Neuronal stem cell (in vitro differentiated cells): ENCODE measurements at regions not wholly inside any gene's neighbourhood (a gene's known extent, or its start where the extent isn't known, plus 50 kb on each side); places are given as distances from the start of the nearest gene placed in this dataset.

Source experiments
- DNase-seq: peaks from one replicate; pipeline ENCODE4 v3.0.0-alpha.2; 2013; ENCODE audit warnings: low spot score
- H2AFZ ChIP-seq: one replicate; pipeline ENCODE4 v1.6.1; 2013; ENCODE audit warnings: mild to moderate bottlenecking, low read length, inconsistent platforms
- H2AK5ac ChIP-seq: 2 replicates; pipeline ENCODE4 v1.6.1; 2013; ENCODE audit warnings: low read depth, mild to moderate bottlenecking, inconsistent platforms, low read length, moderate library complexity, mixed read lengths
- H2BK120ac ChIP-seq: 2 replicates; pipeline ENCODE4 v1.6.1; 2013; ENCODE audit warnings: low read depth, mild to moderate bottlenecking, inconsistent platforms, low read length, moderate library complexity, mixed read lengths
- H2BK12ac ChIP-seq: one replicate; pipeline ENCODE4 v1.6.1; 2013; ENCODE audit warnings: low read length, inconsistent platforms
- H2BK15ac ChIP-seq: 2 replicates; pipeline ENCODE4 v1.6.1; 2013; ENCODE audit warnings: mild to moderate bottlenecking, low read length, inconsistent platforms, mixed read lengths
- H2BK5ac ChIP-seq: one replicate; pipeline ENCODE4 v1.6.1; 2013; ENCODE audit warnings: inconsistent platforms, mild to moderate bottlenecking, low read length, moderate library complexity
- H3K14ac ChIP-seq: one replicate; pipeline ENCODE4 v1.6.1; 2013; ENCODE audit warnings: low read length, inconsistent platforms
- H3K18ac ChIP-seq: 2 replicates; pipeline ENCODE4 v1.6.1; 2013; ENCODE audit warnings: low read length, inconsistent platforms
- H3K23ac ChIP-seq: 2 replicates; pipeline ENCODE4 v1.6.1; 2013; ENCODE audit warnings: low read depth, mild to moderate bottlenecking, mixed read lengths, low read length, inconsistent platforms; ENCODE audit not compliant: poor library complexity
- H3K27ac ChIP-seq: replicated peaks from 3 replicates; pipeline ENCODE4 v1.5.1; 2013; ENCODE audit warnings: low read length, inconsistent platforms
- H3K27me3 ChIP-seq, 3 experiments: 2 replicates each; pipeline ENCODE4 v1.6.1; 2013; ENCODE audit warnings: low read length in 3 of 3, mild to moderate bottlenecking in 2 of 3, inconsistent platforms in 1 of 3, low read depth in 1 of 3, mixed read lengths in 1 of 3, moderate library complexity in 1 of 3; ENCODE audit not compliant: control insufficient read depth in 3 of 3, insufficient read depth in 3 of 3
- H3K36me3 ChIP-seq, 2 donors: replicated peaks in 1 of 2; 2 replicates each; pipeline ENCODE4 v1.6.1; 2013; ENCODE audit warnings: low read length in 2 of 2; ENCODE audit not compliant: control insufficient read depth in 2 of 2, insufficient read depth in 2 of 2
- H3K4ac ChIP-seq: 2 replicates; pipeline ENCODE4 v1.6.1; 2013; ENCODE audit warnings: inconsistent platforms, mild to moderate bottlenecking, low read length, moderate library complexity
- H3K4me1 ChIP-seq, 2 donors: 1 replicate in 1 of 2; 2 replicates in 1 of 2; pipeline ENCODE4 v1.6.1; 2013; ENCODE audit warnings: low read length in 2 of 2, low read depth in 1 of 2; ENCODE audit not compliant: control insufficient read depth in 2 of 2, insufficient read depth in 1 of 2
- H3K4me2 ChIP-seq: one replicate; pipeline ENCODE4 v1.6.1; 2013; ENCODE audit warnings: mild to moderate bottlenecking, low read length, inconsistent platforms; ENCODE audit not compliant: insufficient read depth, poor library complexity, severe bottlenecking
- H3K4me3 ChIP-seq, 2 donors: 2 replicates each; pipeline ENCODE4 v1.5.1; 2013; ENCODE audit warnings: low read length in 2 of 2, mild to moderate bottlenecking in 2 of 2, inconsistent platforms in 1 of 2, moderate library complexity in 1 of 2
- H3K79me1 ChIP-seq: one replicate; pipeline ENCODE4 v1.6.1; 2013; ENCODE audit warnings: low read depth, mild to moderate bottlenecking, inconsistent platforms, low read length, moderate library complexity
- H3K9ac ChIP-seq: one replicate; pipeline ENCODE4 v1.6.1; 2013; ENCODE audit warnings: mild to moderate bottlenecking, low read depth, low read length, inconsistent platforms; ENCODE audit not compliant: poor library complexity
- H3K9me3 ChIP-seq, 2 donors: replicated peaks in 1 of 2; 2 replicates each; pipeline versions ENCODE3 to v1.6.1; 2013; ENCODE audit warnings: low read length in 2 of 2, mild to moderate bottlenecking in 2 of 2, inconsistent platforms in 1 of 2, low read depth in 1 of 2, mixed read lengths in 1 of 2, moderate library complexity in 1 of 2; ENCODE audit not compliant: control insufficient read depth in 2 of 2, insufficient read depth in 1 of 2
- H4K8ac ChIP-seq: one replicate; pipeline ENCODE4 v1.6.1; 2013; ENCODE audit warnings: low read depth, mild to moderate bottlenecking, inconsistent platforms, low read length, moderate library complexity
- H4K91ac ChIP-seq: one replicate; pipeline ENCODE4 v1.6.1; 2013; ENCODE audit warnings: low read length, low read depth, mild to moderate bottlenecking, inconsistent platforms; ENCODE audit not compliant: poor library complexity
- WGBS, 2 donors: extraction: QIAGEN DNeasy Blood & Tissue Kit; methylation state at CpG; one replicate each; pipeline ENCODE4 v1.1.7; 2013; ENCODE audit warnings: missing lambda C conversion rate in 2 of 2, mixed read lengths in 1 of 2; ENCODE audit not compliant: insufficient read length in 2 of 2, insufficient replicate concordance in 1 of 2; ENCODE audit errors: extremely low coverage in 2 of 2; 5-methylcytosine and 5-hydroxymethylcytosine counted together

DNA sequence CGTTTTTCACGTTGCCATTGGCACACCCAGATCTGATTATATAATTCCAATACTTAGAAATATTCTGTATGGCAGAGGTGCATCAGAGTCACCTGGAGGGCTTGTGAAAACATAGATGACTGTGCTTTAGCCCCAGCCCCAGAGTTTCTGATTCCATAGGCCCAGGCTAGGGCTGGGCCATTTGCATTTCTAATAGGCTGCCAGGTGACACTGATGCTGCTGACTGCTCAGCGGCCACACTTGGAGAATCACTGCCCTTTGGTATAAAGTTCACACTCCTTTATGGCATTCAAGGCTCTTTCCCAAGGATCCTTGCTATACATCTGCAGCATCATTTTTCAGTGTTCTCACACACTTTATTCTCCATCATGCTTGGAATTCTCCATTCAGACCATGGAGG lies 137.1 kb downstream of the AKAP11 start:
- Histone ChIP-seq H2AFZ (no peak overlapping the region), H3K27me3 (peaks cover 0 to 6% (median 0%) of the 10 kb centered on the region in 3 experiments), H3K9me3 (no peaks in the 10 kb centered on the region), H3K18ac (no peak overlapping the region), H2BK15ac (no peak overlapping the region), H3K4ac (no peak overlapping the region), H3K36me3 (no peaks in the 10 kb centered on the region), H3K4me1 (no peaks in the 10 kb centered on the region), H4K91ac (no peak overlapping the region), H2BK120ac (no peak overlapping the region), H3K9ac (no peak overlapping the region), H2BK5ac (no peak overlapping the region), H3K23ac (no peak overlapping the region), H2AK5ac (no peak overlapping the region), H2BK12ac (no peak overlapping the region), H3K79me1 (no peaks in the 10 kb centered on the region), H3K4me3 (no peak overlapping the region), H3K4me2 (no peak overlapping the region), H3K27ac (no peak overlapping the region), H3K14ac (no peak overlapping the region), H4K8ac (no peak overlapping the region)
- no CpG with 5 or more reads among the region's 3 CpGs for WGBS, 2 donors
- DNase-seq, result no peak

DNA sequence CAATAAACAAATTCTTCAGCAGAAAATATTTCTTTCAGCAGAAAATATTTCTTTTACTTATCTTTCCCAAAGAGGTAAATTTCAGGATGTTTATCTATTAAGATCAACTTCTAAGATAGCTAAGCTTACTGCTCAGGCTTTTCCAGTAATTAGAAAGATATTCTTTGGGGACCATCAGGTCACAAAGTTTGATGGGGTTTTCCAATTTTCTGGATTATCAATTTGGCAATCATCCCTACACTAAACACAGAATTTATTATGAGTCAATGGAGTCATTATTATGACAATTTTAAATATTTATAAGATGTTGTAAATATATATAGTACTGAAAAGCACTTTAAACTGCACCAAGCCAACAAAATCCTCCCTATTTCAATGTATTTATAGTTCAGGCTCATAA lies 137.6 kb downstream of the AKAP11 start:
- Histone ChIP-seq H2BK12ac (no peak overlapping the region), H4K91ac (no peak overlapping the region), H2BK120ac (no peak overlapping the region)

DNA sequence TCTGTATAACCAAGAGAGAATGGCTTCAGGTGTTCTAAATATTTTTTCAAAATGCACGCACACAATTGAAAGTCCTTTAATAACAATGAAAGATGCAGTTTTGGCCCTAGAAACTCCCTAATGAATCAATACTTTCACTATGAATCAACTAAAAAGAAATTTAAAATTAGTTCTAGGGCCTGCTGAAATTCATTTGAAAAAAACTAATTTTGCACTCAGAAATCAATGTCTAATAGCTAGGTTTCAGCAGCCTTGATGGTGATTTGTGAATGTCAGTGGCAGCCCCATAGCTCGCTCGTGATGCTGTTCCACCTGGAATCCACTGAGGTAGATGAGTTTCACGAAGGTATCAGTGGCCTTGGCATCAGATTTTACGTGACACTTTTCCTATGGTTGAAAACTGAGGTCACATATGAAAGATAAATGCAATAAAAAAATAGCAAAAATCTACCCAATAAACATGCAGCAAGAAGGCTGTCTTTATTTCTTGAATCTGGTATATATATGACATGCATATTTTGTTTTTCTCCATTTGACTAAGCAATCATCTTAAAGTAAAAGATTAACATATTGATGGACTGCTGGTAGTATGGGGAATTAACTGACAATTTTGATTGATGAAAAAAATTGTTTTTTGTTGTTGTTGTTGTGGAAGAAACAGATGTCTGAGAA lies 141.0 kb downstream of the AKAP11 start:
- no peaks in the 10 kb centered on the region for H3K79me1 ChIP-seq
- H4K91ac ChIP-seq, result no peak overlapping the region
- H2BK120ac ChIP-seq, result no peak overlapping the region
- H3K36me3 ChIP-seq, result no peaks in the 10 kb centered on the region
- H3K4me3 ChIP-seq, result no peak overlapping the region
- no peak overlapping the region for H4K8ac ChIP-seq
- H3K27ac ChIP-seq, result no peak overlapping the region
- DNase-seq, result no peak
- no peak overlapping the region for H2BK15ac ChIP-seq
- no peak overlapping the region for H3K18ac ChIP-seq
- H3K27me3 ChIP-seq, result peaks cover 0 to 6% (median 0%) of the 10 kb centered on the region in 3 experiments
- H3K4me1 ChIP-seq, result no peaks in the 10 kb centered on the region
- no peak overlapping the region for H3K4me2 ChIP-seq
- no peak overlapping the region for H2AFZ ChIP-seq
- no peak overlapping the region for H3K4ac ChIP-seq
- H3K23ac ChIP-seq, result no peak overlapping the region
- H2BK5ac ChIP-seq, result no peak overlapping the region
- H2AK5ac ChIP-seq, result no peak overlapping the region
- no peak overlapping the region for H3K9ac ChIP-seq
- no peak overlapping the region for H2BK12ac ChIP-seq
- no CpG with 5 or more reads among the region's 5 CpGs for WGBS, 2 donors
- no peak overlapping the region for H3K14ac ChIP-seq
- H3K9me3 ChIP-seq, result no peaks in the 10 kb centered on the region

More for the DNA sequence above, 137.6 kb downstream of the AKAP11 start:
- H3K4me3 ChIP-seq, result no peak overlapping the region
- H3K14ac ChIP-seq, result no peak overlapping the region
- no peak overlapping the region for H2BK15ac ChIP-seq
- no peak overlapping the region for H2AK5ac ChIP-seq
- H2BK5ac ChIP-seq, result no peak overlapping the region
- no peak overlapping the region for H2AFZ ChIP-seq
- H3K18ac ChIP-seq, result no peak overlapping the region
- H3K9ac ChIP-seq, result no peak overlapping the region
- H3K4me1 ChIP-seq, result no peaks in the 10 kb centered on the region
- peaks cover 0 to 6% (median 0%) of the 10 kb centered on the region in 3 experiments for H3K27me3 ChIP-seq
- no peak overlapping the region for H3K23ac ChIP-seq
- H3K36me3 ChIP-seq, result no peaks in the 10 kb centered on the region
- DNase-seq, result no peak
- H4K8ac ChIP-seq, result no peak overlapping the region
- H3K9me3 ChIP-seq, result no peaks in the 10 kb centered on the region
- H3K4me2 ChIP-seq, result no peak overlapping the region
- H3K79me1 ChIP-seq, result no peaks in the 10 kb centered on the region
- no peak overlapping the region for H3K4ac ChIP-seq
- no peak overlapping the region for H3K27ac ChIP-seq

DNA sequence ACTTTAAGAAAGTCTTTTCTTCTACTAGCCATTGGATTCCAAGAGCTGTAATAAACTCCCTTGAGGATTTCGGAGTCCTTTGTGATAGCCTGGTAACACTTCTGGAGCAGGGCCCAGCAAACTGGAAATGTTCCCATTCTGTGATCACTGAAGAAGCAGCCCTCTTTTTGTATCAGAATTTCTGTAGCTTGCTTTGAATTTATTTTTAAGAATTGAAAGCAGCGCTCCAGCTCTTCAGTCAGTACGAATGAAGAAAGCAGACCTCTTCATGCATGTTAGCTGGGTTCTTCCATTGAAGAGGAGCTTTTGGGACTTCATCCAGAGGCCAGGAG lies 141.5 kb downstream of the AKAP11 start:
- Histone ChIP-seq H3K4me2 (no peak overlapping the region), H2BK120ac (no peak overlapping the region), H3K27ac (no peak overlapping the region), H3K4ac (no peak overlapping the region), H3K79me1 (no peaks in the 10 kb centered on the region), H2BK15ac (no peak overlapping the region), H3K14ac (no peak overlapping the region), H4K91ac (no peak overlapping the region), H2AK5ac (no peak overlapping the region), H3K9ac (no peak overlapping the region), H2BK5ac (no peak overlapping the region), H3K23ac (no peak overlapping the region), H3K27me3 (peaks cover 0 to 6% (median 0%) of the 10 kb centered on the region in 3 experiments), H4K8ac (no peak overlapping the region), H2AFZ (no peak overlapping the region), H3K36me3 (no peaks in the 10 kb centered on the region), H3K4me3 (no peak overlapping the region), H3K9me3 (no peaks in the 10 kb centered on the region), H3K18ac (no peak overlapping the region), H3K4me1 (no peaks in the 10 kb centered on the region), H2BK12ac (no peak overlapping the region)
- no peak for DNase-seq
- no CpG with 5 or more reads among the region's 3 CpGs for WGBS, 2 donors
